Activated CD4-positive, alpha-beta memory T cell treated with anti-CD3 and anti-CD28 coated beads for 36 hours (primary cell): ENCODE measurements at regions not wholly inside any gene's neighbourhood (a gene's known extent, or its start where the extent isn't known, plus 50 kb on each side); places are given as distances from the start of the nearest gene placed in this dataset.

Source experiments
- CTCF ChIA-PET: fragments of 350-600 bp; sonication (Branson Sonifier 250); formaldehyde crosslinking; loops from one replicate; lab custom pipeline; 2021; ENCODE audit warnings: antibody characterized with exemption, inconsistent platforms; lab: Charles Lee
- POLR2A ChIA-PET: fragments of 350-600 bp; sonication (Branson Sonifier 250); formaldehyde crosslinking; loops from one replicate; lab custom pipeline; 2021; ENCODE audit warnings: antibody characterized with exemption; lab: Charles Lee
- DNase-seq: peaks from one replicate; pipeline ENCODE4 v3.0.0-alpha.2; 2020
- H3K27ac Mint-ChIP-seq: one replicate; pipeline ENCODE4 v1.8.0; 2021; ENCODE audit warnings: mixed read lengths
- H3K27me3 Mint-ChIP-seq: one replicate; pipeline ENCODE4 v1.8.0; 2021; ENCODE audit warnings: mixed read lengths
- H3K36me3 Mint-ChIP-seq: one replicate; pipeline ENCODE4 v1.8.0; 2021; ENCODE audit warnings: mixed read lengths
- H3K4me1 Mint-ChIP-seq: one replicate; pipeline ENCODE4 v1.8.0; 2021; ENCODE audit warnings: low read depth, mixed read lengths
- H3K4me3 Mint-ChIP-seq: one replicate; pipeline ENCODE4 v1.8.0; 2021; ENCODE audit warnings: mild to moderate bottlenecking, mixed read lengths
- H3K9me3 Mint-ChIP-seq: one replicate; pipeline ENCODE4 v1.8.0; 2021; ENCODE audit warnings: mixed read lengths
- intact Hi-C: fragments of 100-400 bp; cut with micrococcal nuclease; formaldehyde crosslinking; loops from one replicate; pipeline ENCODE4 v1.15.1; 2023

GRCh38 chr10:107379601-107380000 lies 215.1 kb upstream of the SORCS1 start:
- Mint-ChIP-seq H3K4me1 (no peaks in the 10 kb centered on the region), H3K9me3 (peaks cover 31% of the 10 kb centered on the region), H3K4me3 (no peak overlapping the region), H3K27ac (no peak overlapping the region), H3K27me3 (no peaks in the 10 kb centered on the region), H3K36me3 (no peaks in the 10 kb centered on the region)
- intact Hi-C loops: no loop called here
- POLR2A ChIA-PET: no interaction called here
- DNase-seq: no peak
- CTCF ChIA-PET: no interaction called here

GRCh38 chr10:107371801-107372200 lies 207.3 kb upstream of the SORCS1 start:
- ChIA-PET POLR2A (no interaction called here), CTCF (no interaction called here)
- Mint-ChIP-seq H3K9me3 (peaks cover 17% of the 10 kb centered on the region), H3K27ac (no peak overlapping the region), H3K36me3 (no peaks in the 10 kb centered on the region), H3K27me3 (no peaks in the 10 kb centered on the region), H3K4me3 (no peak overlapping the region), H3K4me1 (no peaks in the 10 kb centered on the region)
- intact Hi-C loops: no loop called here
- no peak for DNase-seq

- intact Hi-C loops: no loop called here
- H3K4me1 Mint-ChIP-seq: no peaks in the 10 kb centered on the region
- POLR2A ChIA-PET: no interaction called here
- no peaks in the 10 kb centered on the region for H3K36me3 Mint-ChIP-seq
- peaks cover 7% of the 10 kb centered on the region for H3K9me3 Mint-ChIP-seq
- H3K4me3 Mint-ChIP-seq: no peak overlapping the region
- CTCF ChIA-PET: no interaction called here
- no peak overlapping the region for H3K27ac Mint-ChIP-seq
- DNase-seq: no peak
- H3K27me3 Mint-ChIP-seq: no peaks in the 10 kb centered on the region
Measured at GRCh38 chr10:107364872-107365271, 200.4 kb upstream of the SORCS1 start.

- no peak for DNase-seq
- ChIA-PET CTCF (no interaction called here), POLR2A (no interaction called here)
- Mint-ChIP-seq H3K27me3 (no peaks in the 10 kb centered on the region), H3K27ac (no peak overlapping the region), H3K9me3 (peaks cover 11% of the 10 kb centered on the region), H3K36me3 (no peaks in the 10 kb centered on the region), H3K4me1 (no peaks in the 10 kb centered on the region), H3K4me3 (no peak overlapping the region)
- intact Hi-C loops: no loop called here
Measured at GRCh38 chr10:107362306-107362705, 197.8 kb upstream of the SORCS1 start.

GRCh38 chr10:107357033-107357432 lies 192.5 kb upstream of the SORCS1 start:
- H3K4me1 Mint-ChIP-seq: no peaks in the 10 kb centered on the region
- CTCF ChIA-PET: no interaction called here
- no peak overlapping the region for H3K27ac Mint-ChIP-seq
- intact Hi-C loops: no loop called here
- no peak overlapping the region for H3K4me3 Mint-ChIP-seq
- H3K27me3 Mint-ChIP-seq: no peaks in the 10 kb centered on the region
- POLR2A ChIA-PET: no interaction called here
- no peak for DNase-seq
- no peaks in the 10 kb centered on the region for H3K36me3 Mint-ChIP-seq
- H3K9me3 Mint-ChIP-seq: peaks cover 18% of the 10 kb centered on the region

- H3K36me3 Mint-ChIP-seq: no peaks in the 10 kb centered on the region
- ChIA-PET POLR2A (no interaction called here), CTCF (no interaction called here)
- H3K27ac Mint-ChIP-seq: no peak overlapping the region
- H3K4me3 Mint-ChIP-seq: no peak overlapping the region
- intact Hi-C loops: no loop called here
- no peak for DNase-seq
- no peaks in the 10 kb centered on the region for H3K4me1 Mint-ChIP-seq
- no peaks in the 10 kb centered on the region for H3K27me3 Mint-ChIP-seq
- peaks cover 18% of the 10 kb centered on the region for H3K9me3 Mint-ChIP-seq
Measured at GRCh38 chr10:107356396-107356795, 191.9 kb upstream of the SORCS1 start.

- DNase-seq: no peak
- intact Hi-C loops: no loop called here
- POLR2A ChIA-PET: no interaction called here
- CTCF ChIA-PET: no interaction called here
- Mint-ChIP-seq H3K4me3 (no peak overlapping the region), H3K9me3 (peaks cover 30% of the 10 kb centered on the region), H3K4me1 (no peaks in the 10 kb centered on the region), H3K27ac (no peak overlapping the region), H3K27me3 (no peaks in the 10 kb centered on the region), H3K36me3 (no peaks in the 10 kb centered on the region)
Measured at GRCh38 chr10:107342711-107343110, 178.2 kb upstream of the SORCS1 start.

- H3K9me3 Mint-ChIP-seq: peaks cover 36% of the 10 kb centered on the region
- no peaks in the 10 kb centered on the region for H3K27me3 Mint-ChIP-seq
- H3K27ac Mint-ChIP-seq: no peak overlapping the region
- H3K4me1 Mint-ChIP-seq: no peaks in the 10 kb centered on the region
- POLR2A ChIA-PET: no interaction called here
- no peaks in the 10 kb centered on the region for H3K36me3 Mint-ChIP-seq
- intact Hi-C loops: no loop called here
- no peak overlapping the region for H3K4me3 Mint-ChIP-seq
- CTCF ChIA-PET: no interaction called here
- DNase-seq: no peak
Measured at GRCh38 chr10:107341281-107341680, 176.8 kb upstream of the SORCS1 start.

GRCh38 chr10:107340326-107340725 lies 175.8 kb upstream of the SORCS1 start:
- no peak overlapping the region for H3K27ac Mint-ChIP-seq
- ChIA-PET POLR2A (no interaction called here), CTCF (no interaction called here)
- intact Hi-C loops: no loop called here
- peaks cover 32% of the 10 kb centered on the region for H3K9me3 Mint-ChIP-seq
- no peak for DNase-seq
- no peaks in the 10 kb centered on the region for H3K36me3 Mint-ChIP-seq
- H3K27me3 Mint-ChIP-seq: no peaks in the 10 kb centered on the region
- H3K4me1 Mint-ChIP-seq: no peaks in the 10 kb centered on the region
- H3K4me3 Mint-ChIP-seq: no peak overlapping the region

GRCh38 chr10:107336061-107336460 lies 171.6 kb upstream of the SORCS1 start:
- Mint-ChIP-seq H3K4me3 (no peak overlapping the region), H3K9me3 (peaks cover 26% of the 10 kb centered on the region), H3K27ac (no peak overlapping the region), H3K4me1 (no peaks in the 10 kb centered on the region), H3K36me3 (no peaks in the 10 kb centered on the region), H3K27me3 (no peaks in the 10 kb centered on the region)
- intact Hi-C loops: no loop called here
- POLR2A ChIA-PET: no interaction called here
- CTCF ChIA-PET: no interaction called here
- no peak for DNase-seq

GRCh38 chr10:107317592-107317991 lies 153.1 kb upstream of the SORCS1 start:
- Mint-ChIP-seq H3K4me1 (no peaks in the 10 kb centered on the region), H3K27ac (no peak overlapping the region), H3K27me3 (no peaks in the 10 kb centered on the region), H3K4me3 (no peak overlapping the region), H3K36me3 (no peaks in the 10 kb centered on the region), H3K9me3 (peaks cover 11% of the 10 kb centered on the region)
- no peak for DNase-seq
- intact Hi-C loops: no loop called here
- ChIA-PET CTCF (no interaction called here), POLR2A (no interaction called here)

- no peaks in the 10 kb centered on the region for H3K36me3 Mint-ChIP-seq
- no peaks in the 10 kb centered on the region for H3K27me3 Mint-ChIP-seq
- ChIA-PET CTCF (no interaction called here), POLR2A (no interaction called here)
- no peak for DNase-seq
- no peak overlapping the region for H3K4me3 Mint-ChIP-seq
- no peaks in the 10 kb centered on the region for H3K4me1 Mint-ChIP-seq
- no peak overlapping the region for H3K27ac Mint-ChIP-seq
- H3K9me3 Mint-ChIP-seq: peaks cover 25% of the 10 kb centered on the region
- intact Hi-C loops: no loop called here
Measured at GRCh38 chr10:107303203-107303602, 138.7 kb upstream of the SORCS1 start.

- peaks cover 32% of the 10 kb centered on the region for H3K9me3 Mint-ChIP-seq
- H3K36me3 Mint-ChIP-seq: no peaks in the 10 kb centered on the region
- intact Hi-C loops: no loop called here
- H3K4me1 Mint-ChIP-seq: no peaks in the 10 kb centered on the region
- no peak overlapping the region for H3K27ac Mint-ChIP-seq
- ChIA-PET CTCF (no interaction called here), POLR2A (no interaction called here)
- DNase-seq: no peak
- H3K4me3 Mint-ChIP-seq: no peak overlapping the region
- H3K27me3 Mint-ChIP-seq: no peaks in the 10 kb centered on the region
Measured at GRCh38 chr10:107299606-107300005, 135.1 kb upstream of the SORCS1 start.

GRCh38 chr10:107284187-107284586 lies 119.7 kb upstream of the SORCS1 start:
- Mint-ChIP-seq H3K36me3 (no peaks in the 10 kb centered on the region), H3K4me1 (no peaks in the 10 kb centered on the region), H3K27me3 (no peaks in the 10 kb centered on the region), H3K27ac (no peak overlapping the region), H3K4me3 (no peak overlapping the region), H3K9me3 (peaks cover 40% of the 10 kb centered on the region)
- no peak for DNase-seq
- ChIA-PET POLR2A (no interaction called here), CTCF (no interaction called here)
- intact Hi-C loops: no loop called here
